ENCODE measurements at regions not wholly inside any gene's neighbourhood (a gene's known extent, or its start where the extent isn't known, plus 50 kb on each side); places are given as distances from the start of the nearest gene placed in this dataset.

- ChIA-PET POLR2A (no interaction called here), CTCF (ENCODE audit: low intra/inter-chr PET ratio, low total read pairs) (no interaction called here)
- Histone ChIP-seq H3K4me1 (ENCODE audit: insufficient read depth, low read length) (no peaks in the 10 kb centered on the region), H3K36me3 (replicated peaks in 1 of 2; ENCODE audit: control insufficient read depth in 1 of 2, insufficient read depth in 2 of 2, low read length in 2 of 2) (no peaks in the 10 kb centered on the region), H3K27me3 (ENCODE audit: control insufficient read depth in 1 of 2, insufficient read depth in 2 of 2, low read length in 2 of 2) (no peaks in the 10 kb centered on the region), H3K9ac (ENCODE audit: insufficient read depth, low read depth, low read length) (no peak overlapping the region), H3K4me3 (replicated peaks in 1 of 3; ENCODE audit: insufficient read depth in 1 of 3, low read depth in 2 of 3, low read length in 3 of 3) (no peak overlapping the region), H3K79me2 (ENCODE audit: insufficient read depth, low read length) (no peaks in the 10 kb centered on the region), H3K9me3 (ENCODE audit: low read length) (no peaks in the 10 kb centered on the region), H3K27ac (ENCODE audit: extremely low read length, insufficient read depth, low read length) (no peak overlapping the region), H2AFZ (ENCODE audit: low read length) (no peak overlapping the region), H3K4me2 (ENCODE audit: low read depth, low read length) (no peak overlapping the region), H4K20me1 (ENCODE audit: insufficient read depth, low read length) (no peaks in the 10 kb centered on the region)
- TF ChIP-seq ZNF124 (CRISPR knock-in tag; IDR thresholded peaks at IDR 0.05) (no peak), FOXA1 (IDR thresholded peaks at IDR 0.05) (no peak), FOXA1 (CRISPR knock-in tag; IDR thresholded peaks at IDR 0.05) (no peak), ZNF280B (CRISPR knock-in tag; IDR thresholded peaks at IDR 0.05; ENCODE audit: borderline replicate concordance) (no peak), DR1 (CRISPR knock-in tag; IDR thresholded peaks at IDR 0.05) (no peak), ZNF503 (CRISPR knock-in tag; IDR thresholded peaks at IDR 0.05) (no peak), ZNF772 (CRISPR knock-in tag; IDR thresholded peaks at IDR 0.05) (no peak), ZFP37 (CRISPR knock-in tag; IDR thresholded peaks at IDR 0.05; ENCODE audit: borderline replicate concordance) (no peak), NFYC (CRISPR knock-in tag; IDR thresholded peaks at IDR 0.05) (no peak), CEBPB (IDR thresholded peaks at IDR 0.05; ENCODE audit: borderline replicate concordance, low read depth, low read length) (no peak), GATAD2A (CRISPR knock-in tag; IDR thresholded peaks at IDR 0.05) (no peak), BORCS8-MEF2B (CRISPR knock-in tag; IDR thresholded peaks at IDR 0.05) (no peak), ZNF33A (CRISPR knock-in tag; IDR thresholded peaks at IDR 0.05; ENCODE audit: borderline replicate concordance) (no peak), RNF219 (CRISPR knock-in tag; IDR thresholded peaks at IDR 0.05) (no peak), AGO1 (IDR thresholded peaks at IDR 0.05; ENCODE audit: low read depth, low read length, poor library complexity, severe bottlenecking) (no peak), MTF2 (CRISPR knock-in tag; IDR thresholded peaks at IDR 0.05; ENCODE audit: borderline replicate concordance) (no peak), RFXAP (CRISPR knock-in tag; IDR thresholded peaks at IDR 0.05; ENCODE audit: borderline replicate concordance) (no peak), DZIP1 (CRISPR knock-in tag; IDR thresholded peaks at IDR 0.05) (no peak), ERF (CRISPR knock-in tag; IDR thresholded peaks at IDR 0.05) (no peak), SUZ12 (IDR thresholded peaks at IDR 0.05; ENCODE audit: low read depth, low read length) (no peak), ZNF3 (CRISPR knock-in tag; IDR thresholded peaks at IDR 0.05) (no peak)
- no TSS peak for BruUV-seq (replicated peaks)
- DNase-seq (ENCODE audit: low spot score): no peak
- in situ Hi-C loops (cut with HindIII; ENCODE audit: extremely low pct_ligation_motif_present, low pct_unique_long_range_greater_than_20kb): no loop called here
- no peak for FAIRE-seq
- no peak for ATAC-seq
- intact Hi-C loops (cut with micrococcal nuclease; ENCODE audit: unreplicated experiment): no loop called here
Measured at GRCh38 chr18:29494371-29494770, 1317.4 kb upstream of the CDH2 start.
